Astrocyte of the spinal cord (primary cell): ENCODE measurements at regions not wholly inside any gene's neighbourhood (a gene's known extent, or its start where the extent isn't known, plus 50 kb on each side); places are given as distances from the start of the nearest gene placed in this dataset.

Experiments
- DNase-seq: peaks from one replicate; pipeline ENCODE4 v3.0.0; 2011; ENCODE audit warnings: low read depth, low spot score
- H3K4me3 ChIP-seq: 2 replicates; pipeline ENCODE4 v1.5.1; 2011; ENCODE audit warnings: low read depth, mild to moderate bottlenecking, low read length, moderate library complexity
- CTCF ChIP-seq: IDR thresholded peaks from 2 replicates; pipeline ENCODE4 v1.5.1; 2012; ENCODE audit warnings: low read depth, mild to moderate bottlenecking, low read length, inconsistent platforms
- in situ Hi-C: cut with HindIII; loops from 2 replicates; pipeline ENCODE4 v1.10.0; 2017; ENCODE audit warnings: low sequenced_read_pairs

GRCh38 chr17:12519956-12520594 lies 145.6 kb upstream of the MYOCD start:
- no peak overlapping the region for H3K4me3 ChIP-seq
- in situ Hi-C loops: no loop called here
- no peak for TF ChIP-seq CTCF
- DNase-seq: no peak

- no peak for DNase-seq
- in situ Hi-C loops: no loop called here
- no peak overlapping the region for H3K4me3 ChIP-seq
- TF ChIP-seq CTCF: no peak
Measured at GRCh38 chr17:12521416-12521815, 144.3 kb upstream of the MYOCD start.

- in situ Hi-C loops: no loop called here
- DNase-seq: no peak
- no peak for TF ChIP-seq CTCF
- H3K4me3 ChIP-seq: no peak overlapping the region
Measured at GRCh38 chr17:12522336-12522735, 143.4 kb upstream of the MYOCD start.

- DNase-seq: peak; percentile 80
Measured at GRCh38 chr17:12522743-12523183, 142.9 kb upstream of the MYOCD start.

GRCh38 chr17:12523244-12523643 lies 142.4 kb upstream of the MYOCD start:
- DNase-seq: no peak
- in situ Hi-C loops: no loop called here
- TF ChIP-seq CTCF: no peak
- H3K4me3 ChIP-seq: no peak overlapping the region

More at GRCh38 chr17:12522743-12523183, 142.9 kb upstream of the MYOCD start:
- no peak for TF ChIP-seq CTCF
- H3K4me3 ChIP-seq: no peak overlapping the region
- in situ Hi-C loops: no loop called here

- H3K4me3 ChIP-seq: no peak overlapping the region
- in situ Hi-C loops: no loop called here
- no peak for TF ChIP-seq CTCF
- DNase-seq: no peak
Measured at GRCh38 chr17:12528036-12528435, 137.7 kb upstream of the MYOCD start.

- no peak for TF ChIP-seq CTCF
- in situ Hi-C loops: no loop called here
- H3K4me3 ChIP-seq: no peak overlapping the region
- no peak for DNase-seq
Measured at GRCh38 chr17:12530161-12530560, 135.5 kb upstream of the MYOCD start.
